ENCODE measurements at regions not wholly inside any gene's neighbourhood (a gene's known extent, or its start where the extent isn't known, plus 50 kb on each side); places are given as distances from the start of the nearest gene placed in this dataset.

DNA sequence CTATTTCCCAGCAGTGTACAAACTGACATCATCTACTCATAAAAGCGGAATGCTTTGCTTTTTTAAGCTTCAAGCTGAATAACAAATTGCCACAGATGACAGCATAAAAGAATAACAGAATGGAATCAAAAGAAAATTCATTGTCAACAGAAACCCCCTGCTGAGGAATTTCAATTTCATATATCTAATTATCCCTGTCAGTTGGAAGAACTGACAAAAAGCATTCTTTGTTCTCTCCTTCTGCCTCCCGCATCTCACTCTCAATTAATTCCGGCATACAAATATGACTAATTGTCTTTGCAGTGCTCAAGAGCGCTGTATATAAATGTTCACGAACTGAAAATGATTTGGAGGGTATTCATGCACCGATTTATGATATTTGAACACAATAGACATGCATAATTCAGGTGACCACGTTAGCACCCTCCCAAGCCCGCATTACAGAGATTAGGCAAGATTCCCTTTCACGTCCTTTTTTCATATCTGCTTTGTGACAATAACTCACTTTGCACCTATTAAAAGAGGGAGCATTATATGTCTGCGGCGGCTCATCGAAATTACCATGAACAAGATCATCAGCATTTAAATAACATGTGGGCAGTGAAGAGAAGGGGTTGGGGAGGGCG lies 277.7 kb upstream of the SALL3 start:
- Histone ChIP-seq H3K27ac (ENCODE audit: low read length) (peak overlapping the region; percentile 72), H3K36me3 (ENCODE audit: insufficient read depth, low read length) (no peaks in the 10 kb centered on the region), H2AFZ (ENCODE audit: low read depth, low read length) (no peak overlapping the region), H3K79me2 (replicated peaks; ENCODE audit: insufficient read depth, low read length) (no peaks in the 10 kb centered on the region), H3F3A (ENCODE audit: insufficient read depth, low read length, poor library complexity, severe bottlenecking) (peaks cover 5% of the 10 kb centered on the region), H3K4me2 (ENCODE audit: low read length) (peak overlapping the region; percentile 59), H3K9me2 (ENCODE audit: insufficient read depth, low read length) (no peaks in the 10 kb centered on the region), H3K27me3 (ENCODE audit: insufficient read depth, low read depth, low read length) (no peaks in the 10 kb centered on the region), H3K9me3 (ENCODE audit: low read length) (no peaks in the 10 kb centered on the region), H4K20me1 (ENCODE audit: insufficient read depth) (no peaks in the 10 kb centered on the region), H3K4me3 (ENCODE audit: low read length) (peak overlapping the region; percentile 53), H3K9ac (ENCODE audit: low read length) (peak overlapping the region; percentile 54)
- peak; percentile 95 for TF ChIP-seq EP300 (conservative IDR thresholded peaks at IDR 0.05; ENCODE audit: poor library complexity, severe bottlenecking)
- no peak for TF ChIP-seq MXI1 (conservative IDR thresholded peaks at IDR 0.05; ENCODE audit: poor library complexity, severe bottlenecking)
- TF ChIP-seq, protein P1, sequence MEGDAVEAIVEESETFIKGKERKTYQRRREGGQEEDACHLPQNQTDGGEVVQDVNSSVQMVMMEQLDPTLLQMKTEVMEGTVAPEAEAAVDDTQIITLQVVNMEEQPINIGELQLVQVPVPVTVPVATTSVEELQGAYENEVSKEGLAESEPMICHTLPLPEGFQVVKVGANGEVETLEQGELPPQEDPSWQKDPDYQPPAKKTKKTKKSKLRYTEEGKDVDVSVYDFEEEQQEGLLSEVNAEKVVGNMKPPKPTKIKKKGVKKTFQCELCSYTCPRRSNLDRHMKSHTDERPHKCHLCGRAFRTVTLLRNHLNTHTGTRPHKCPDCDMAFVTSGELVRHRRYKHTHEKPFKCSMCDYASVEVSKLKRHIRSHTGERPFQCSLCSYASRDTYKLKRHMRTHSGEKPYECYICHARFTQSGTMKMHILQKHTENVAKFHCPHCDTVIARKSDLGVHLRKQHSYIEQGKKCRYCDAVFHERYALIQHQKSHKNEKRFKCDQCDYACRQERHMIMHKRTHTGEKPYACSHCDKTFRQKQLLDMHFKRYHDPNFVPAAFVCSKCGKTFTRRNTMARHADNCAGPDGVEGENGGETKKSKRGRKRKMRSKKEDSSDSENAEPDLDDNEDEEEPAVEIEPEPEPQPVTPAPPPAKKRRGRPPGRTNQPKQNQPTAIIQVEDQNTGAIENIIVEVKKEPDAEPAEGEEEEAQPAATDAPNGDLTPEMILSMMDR (IDR thresholded peaks at IDR 0.05; ENCODE audit: poor library complexity, severe bottlenecking): no peak
- peak; percentile 13 for TF ChIP-seq RAD21 (conservative IDR thresholded peaks at IDR 0.05)
- peak; percentile 45 for TF ChIP-seq POLR2AphosphoS5 (IDR thresholded peaks at IDR 0.05)
- no peak for TF ChIP-seq SMC3 (conservative IDR thresholded peaks at IDR 0.05; ENCODE audit: poor library complexity)

DNA sequence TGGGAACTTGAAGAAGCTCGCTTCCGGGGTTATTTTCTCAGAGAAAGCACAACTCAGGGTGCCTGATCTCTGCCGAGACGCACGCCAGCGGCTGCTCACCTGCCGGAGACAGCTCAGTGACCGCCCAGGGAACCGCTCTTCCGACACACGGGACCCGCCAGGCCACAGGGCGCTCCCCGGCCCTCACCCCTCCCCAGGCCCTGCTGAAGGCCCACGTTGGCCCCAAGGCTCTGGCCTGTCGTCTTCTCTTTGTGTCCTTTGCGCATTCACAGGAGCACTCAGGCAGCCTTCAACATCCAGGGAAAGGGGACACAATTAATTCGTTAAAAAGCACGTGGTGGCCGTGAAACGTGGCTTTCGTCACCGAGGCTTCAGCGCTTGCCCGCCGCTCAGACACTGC lies 276.3 kb upstream of the SALL3 start:
- Histone ChIP-seq H3K9me2 (ENCODE audit: insufficient read depth, low read length) (no peaks in the 10 kb centered on the region), H2AFZ (ENCODE audit: low read depth, low read length) (no peak overlapping the region), H3K9me3 (ENCODE audit: low read length) (no peaks in the 10 kb centered on the region), H3K36me3 (ENCODE audit: insufficient read depth, low read length) (no peaks in the 10 kb centered on the region), H3K9ac (ENCODE audit: low read length) (no peak overlapping the region), H3K27me3 (ENCODE audit: insufficient read depth, low read depth, low read length) (no peaks in the 10 kb centered on the region), H3F3A (ENCODE audit: insufficient read depth, low read length, poor library complexity, severe bottlenecking) (peaks cover 5% of the 10 kb centered on the region), H4K20me1 (ENCODE audit: insufficient read depth) (no peaks in the 10 kb centered on the region), H3K4me3 (ENCODE audit: low read length) (no peak overlapping the region), H3K4me2 (ENCODE audit: low read length) (no peak overlapping the region), H3K27ac (ENCODE audit: low read length) (no peak overlapping the region), H3K79me2 (replicated peaks; ENCODE audit: insufficient read depth, low read length) (no peaks in the 10 kb centered on the region)
- TF ChIP-seq POLR2AphosphoS5 (IDR thresholded peaks at IDR 0.05): no peak
- TF ChIP-seq MXI1 (conservative IDR thresholded peaks at IDR 0.05; ENCODE audit: poor library complexity, severe bottlenecking): no peak
- TF ChIP-seq, protein P2, sequence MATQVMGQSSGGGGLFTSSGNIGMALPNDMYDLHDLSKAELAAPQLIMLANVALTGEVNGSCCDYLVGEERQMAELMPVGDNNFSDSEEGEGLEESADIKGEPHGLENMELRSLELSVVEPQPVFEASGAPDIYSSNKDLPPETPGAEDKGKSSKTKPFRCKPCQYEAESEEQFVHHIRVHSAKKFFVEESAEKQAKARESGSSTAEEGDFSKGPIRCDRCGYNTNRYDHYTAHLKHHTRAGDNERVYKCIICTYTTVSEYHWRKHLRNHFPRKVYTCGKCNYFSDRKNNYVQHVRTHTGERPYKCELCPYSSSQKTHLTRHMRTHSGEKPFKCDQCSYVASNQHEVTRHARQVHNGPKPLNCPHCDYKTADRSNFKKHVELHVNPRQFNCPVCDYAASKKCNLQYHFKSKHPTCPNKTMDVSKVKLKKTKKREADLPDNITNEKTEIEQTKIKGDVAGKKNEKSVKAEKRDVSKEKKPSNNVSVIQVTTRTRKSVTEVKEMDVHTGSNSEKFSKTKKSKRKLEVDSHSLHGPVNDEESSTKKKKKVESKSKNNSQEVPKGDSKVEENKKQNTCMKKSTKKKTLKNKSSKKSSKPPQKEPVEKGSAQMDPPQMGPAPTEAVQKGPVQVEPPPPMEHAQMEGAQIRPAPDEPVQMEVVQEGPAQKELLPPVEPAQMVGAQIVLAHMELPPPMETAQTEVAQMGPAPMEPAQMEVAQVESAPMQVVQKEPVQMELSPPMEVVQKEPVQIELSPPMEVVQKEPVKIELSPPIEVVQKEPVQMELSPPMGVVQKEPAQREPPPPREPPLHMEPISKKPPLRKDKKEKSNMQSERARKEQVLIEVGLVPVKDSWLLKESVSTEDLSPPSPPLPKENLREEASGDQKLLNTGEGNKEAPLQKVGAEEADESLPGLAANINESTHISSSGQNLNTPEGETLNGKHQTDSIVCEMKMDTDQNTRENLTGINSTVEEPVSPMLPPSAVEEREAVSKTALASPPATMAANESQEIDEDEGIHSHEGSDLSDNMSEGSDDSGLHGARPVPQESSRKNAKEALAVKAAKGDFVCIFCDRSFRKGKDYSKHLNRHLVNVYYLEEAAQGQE (IDR thresholded peaks at IDR 0.05; ENCODE audit: borderline replicate concordance): no peak
- no peak for TF ChIP-seq EP300 (conservative IDR thresholded peaks at IDR 0.05; ENCODE audit: poor library complexity, severe bottlenecking)
- TF ChIP-seq, protein P1 (IDR thresholded peaks at IDR 0.05; ENCODE audit: poor library complexity, severe bottlenecking): no peak
- TF ChIP-seq TAF1 (IDR thresholded peaks at IDR 0.05; ENCODE audit: low read depth): no peak
